Fibroblast of the aortic adventitia (primary cell): ENCODE measurements at regions not wholly inside any gene's neighbourhood (a gene's known extent, or its start where the extent isn't known, plus 50 kb on each side); places are given as distances from the start of the nearest gene placed in this dataset.

Experiments
- DNase-seq: peaks from one replicate; pipeline ENCODE4 v3.0.0-alpha.2; 2010; ENCODE audit warnings: low read depth
- H3K4me3 ChIP-seq: 2 replicates; pipeline ENCODE4 v1.5.1; 2011; ENCODE audit warnings: low read depth, mild to moderate bottlenecking, control low read depth, low read length, moderate library complexity
- TF ChIP-seq, protein P1 (sequence below): IDR thresholded peaks from 2 replicates; pipeline ENCODE4 v1.5.1; 2011; ENCODE audit warnings: mild to moderate bottlenecking, low read length, control low read depth, inconsistent platforms; ENCODE audit not compliant: insufficient read depth

DNA sequence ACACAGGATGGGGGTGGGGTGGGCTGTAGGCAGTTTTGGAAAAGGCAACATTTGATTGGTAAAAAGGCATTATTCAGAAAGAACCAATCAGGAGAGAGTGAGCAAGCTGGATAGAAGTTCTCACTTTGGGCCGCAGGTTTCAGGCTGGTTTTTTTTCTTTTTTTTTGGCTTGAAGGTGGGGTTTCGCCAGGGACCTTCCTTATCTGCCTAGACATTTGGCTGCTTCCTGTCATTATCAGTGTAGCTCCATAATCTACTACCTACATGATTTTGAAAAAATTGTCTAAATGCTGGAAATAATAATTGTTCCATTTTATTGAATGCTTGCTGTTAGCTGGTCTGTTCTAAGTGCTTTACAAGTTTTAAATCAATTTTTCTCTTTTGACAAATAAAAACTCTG, 649.0 kb downstream of the TMTC2 start:
- no peak for DNase-seq
- H3K4me3 ChIP-seq: no peak overlapping the region
- TF ChIP-seq, protein P1, sequence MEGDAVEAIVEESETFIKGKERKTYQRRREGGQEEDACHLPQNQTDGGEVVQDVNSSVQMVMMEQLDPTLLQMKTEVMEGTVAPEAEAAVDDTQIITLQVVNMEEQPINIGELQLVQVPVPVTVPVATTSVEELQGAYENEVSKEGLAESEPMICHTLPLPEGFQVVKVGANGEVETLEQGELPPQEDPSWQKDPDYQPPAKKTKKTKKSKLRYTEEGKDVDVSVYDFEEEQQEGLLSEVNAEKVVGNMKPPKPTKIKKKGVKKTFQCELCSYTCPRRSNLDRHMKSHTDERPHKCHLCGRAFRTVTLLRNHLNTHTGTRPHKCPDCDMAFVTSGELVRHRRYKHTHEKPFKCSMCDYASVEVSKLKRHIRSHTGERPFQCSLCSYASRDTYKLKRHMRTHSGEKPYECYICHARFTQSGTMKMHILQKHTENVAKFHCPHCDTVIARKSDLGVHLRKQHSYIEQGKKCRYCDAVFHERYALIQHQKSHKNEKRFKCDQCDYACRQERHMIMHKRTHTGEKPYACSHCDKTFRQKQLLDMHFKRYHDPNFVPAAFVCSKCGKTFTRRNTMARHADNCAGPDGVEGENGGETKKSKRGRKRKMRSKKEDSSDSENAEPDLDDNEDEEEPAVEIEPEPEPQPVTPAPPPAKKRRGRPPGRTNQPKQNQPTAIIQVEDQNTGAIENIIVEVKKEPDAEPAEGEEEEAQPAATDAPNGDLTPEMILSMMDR: no peak

DNA sequence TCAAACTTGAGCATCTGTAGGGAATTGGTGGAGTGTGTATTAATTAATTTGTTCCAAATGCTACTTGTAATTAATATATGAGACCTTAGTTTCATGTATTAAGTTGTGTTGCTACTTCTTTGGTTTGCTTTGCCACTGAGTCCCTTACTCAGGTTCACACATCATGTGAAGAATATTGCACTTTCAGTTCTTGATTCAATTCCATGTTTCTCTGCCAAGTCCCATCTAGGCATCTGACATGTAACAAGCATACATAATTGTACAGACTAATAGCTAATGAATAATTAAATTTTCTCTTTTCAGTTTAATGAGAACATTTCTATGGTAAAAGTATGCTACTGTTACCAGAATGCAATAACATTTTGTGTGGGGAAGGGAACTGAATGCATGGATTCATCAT, 640.0 kb downstream of the TMTC2 start:
- DNase-seq: no peak
- no peak overlapping the region for H3K4me3 ChIP-seq
- TF ChIP-seq, protein P1: no peak

DNA sequence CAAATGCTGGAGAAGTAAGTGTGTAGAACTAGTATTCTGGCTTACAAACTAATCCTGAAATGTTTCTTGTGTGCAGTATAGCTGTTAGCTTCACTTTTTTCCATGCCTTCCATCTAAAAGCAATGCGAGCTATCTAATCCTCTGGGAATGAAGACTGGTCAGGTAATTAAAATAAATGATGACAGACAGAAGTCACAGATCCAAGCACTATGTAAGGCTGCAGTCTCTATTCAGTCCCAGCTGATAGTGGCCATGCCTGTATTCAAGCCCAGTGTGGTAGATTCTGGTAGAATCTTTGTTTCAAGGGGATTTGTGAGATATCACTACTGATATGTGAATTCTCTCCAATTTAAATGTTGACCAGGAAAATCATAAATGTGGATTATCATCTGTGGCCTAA, 637.2 kb downstream of the TMTC2 start:
- H3K4me3 ChIP-seq: no peak overlapping the region
- no peak for DNase-seq
- TF ChIP-seq, protein P1: no peak

DNA sequence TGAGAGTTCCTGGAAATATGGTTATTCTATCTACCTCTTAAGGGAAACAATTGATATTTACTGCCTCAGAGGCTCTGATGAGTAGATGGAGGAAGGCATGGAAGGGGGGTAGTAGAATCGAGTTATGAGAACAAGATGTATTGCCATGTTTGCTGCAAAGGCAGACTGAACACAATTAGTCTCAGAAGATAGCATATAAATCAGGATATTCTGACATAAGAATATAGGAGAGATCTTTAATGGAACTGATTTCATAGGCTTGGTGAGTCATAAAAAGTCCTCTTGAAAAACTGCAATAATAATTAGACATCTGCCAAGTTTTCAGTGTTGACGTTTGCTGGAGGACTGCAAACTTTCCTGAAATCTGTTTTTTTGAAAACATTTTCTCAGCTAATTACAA, 636.1 kb downstream of the TMTC2 start:
- no peak overlapping the region for H3K4me3 ChIP-seq
- DNase-seq: no peak
- TF ChIP-seq, protein P1: no peak

- TF ChIP-seq, protein P1: no peak
- no peak overlapping the region for H3K4me3 ChIP-seq
- no peak for DNase-seq
Measured at GRCh38 chr12:83321971-83322370, 635.3 kb downstream of the TMTC2 start.

- DNase-seq: no peak
- H3K4me3 ChIP-seq: no peak overlapping the region
- TF ChIP-seq, protein P1: no peak
Measured at GRCh38 chr12:83320350-83320749, 633.6 kb downstream of the TMTC2 start.

DNA sequence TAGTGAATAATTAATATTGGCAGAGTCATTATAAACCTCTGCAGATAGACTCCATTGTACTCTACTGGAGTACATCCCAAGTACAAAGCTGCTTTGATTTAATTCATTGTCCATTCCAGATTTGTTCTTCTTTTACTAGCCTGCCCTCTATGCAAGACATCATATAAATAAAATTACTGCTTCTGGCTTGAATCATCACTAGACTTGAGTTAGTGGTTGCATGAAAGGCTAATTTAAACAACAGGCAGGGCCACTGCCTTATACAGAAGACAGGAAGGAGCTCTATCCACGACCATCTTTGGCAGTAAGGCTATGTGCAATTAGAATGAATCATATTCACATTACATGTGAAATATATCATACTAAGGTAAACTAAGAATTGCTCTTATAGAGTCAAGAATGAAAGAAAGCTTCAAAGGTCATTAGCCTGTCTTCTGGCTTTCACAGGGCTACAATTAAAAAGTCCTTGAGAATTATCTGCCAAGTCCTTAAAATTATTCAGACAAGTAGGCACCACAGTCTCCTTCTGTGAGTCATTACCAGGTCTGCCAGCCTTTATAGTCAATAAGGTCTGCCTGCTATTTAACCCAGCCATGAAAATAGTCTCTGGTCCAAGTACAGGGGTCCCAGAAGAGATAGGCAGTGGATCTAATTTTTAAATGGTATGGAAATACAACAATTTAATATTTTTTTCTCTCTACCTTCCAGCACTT, 631.8 kb downstream of the TMTC2 start:
- H3K4me3 ChIP-seq: no peak overlapping the region
- no peak for DNase-seq
- TF ChIP-seq, protein P1: no peak
